GM18870 (cell line): ENCODE measurements at regions not wholly inside any gene's neighbourhood (a gene's known extent, or its start where the extent isn't known, plus 50 kb on each side); places are given as distances from the start of the nearest gene placed in this dataset.

ENCODE experiments used
- ATAC-seq: cut with Tn5 transposase; IDR thresholded peaks from one replicate; pipeline ENCODE4 v1.9.1; 2021; ENCODE audit warnings: moderate library complexity; ENCODE audit not compliant: unreplicated experiment

- no peak for ATAC-seq
Measured at GRCh38 chr7:94228223-94228622, 166.5 kb upstream of the COL1A2 start.

- no peak for ATAC-seq
Measured at GRCh38 chr7:94228678-94229077, 166.0 kb upstream of the COL1A2 start.

- no peak for ATAC-seq
Measured at GRCh38 chr7:94231305-94231704, 163.4 kb upstream of the COL1A2 start.

GRCh38 chr7:94236960-94237359 lies 157.7 kb upstream of the COL1A2 start:
- ATAC-seq = no peak

- no peak for ATAC-seq
Measured at GRCh38 chr7:94237417-94237816, 157.3 kb upstream of the COL1A2 start.

GRCh38 chr7:94239661-94240234 lies 154.9 kb upstream of the COL1A2 start:
- no peak for ATAC-seq

GRCh38 chr7:94240902-94241301 lies 153.8 kb upstream of the COL1A2 start:
- no peak for ATAC-seq

- ATAC-seq = no peak
Measured at GRCh38 chr7:94241402-94241925, 153.2 kb upstream of the COL1A2 start.

- ATAC-seq = no peak
Measured at GRCh38 chr7:94243066-94243711, 151.5 kb upstream of the COL1A2 start.

- ATAC-seq = no peak
Measured at GRCh38 chr7:94244760-94245159, 149.9 kb upstream of the COL1A2 start.

- no peak for ATAC-seq
Measured at GRCh38 chr7:94245500-94245899, 149.2 kb upstream of the COL1A2 start.

- ATAC-seq = no peak
Measured at GRCh38 chr7:94247970-94248369, 146.7 kb upstream of the COL1A2 start.

GRCh38 chr7:94249631-94250030 lies 145.1 kb upstream of the COL1A2 start:
- no peak for ATAC-seq

- ATAC-seq = no peak
Measured at GRCh38 chr7:94250124-94250523, 144.6 kb upstream of the COL1A2 start.

GRCh38 chr7:94250987-94251386 lies 143.7 kb upstream of the COL1A2 start:
- ATAC-seq = no peak

- no peak for ATAC-seq
Measured at GRCh38 chr7:94252124-94252523, 142.6 kb upstream of the COL1A2 start.

GRCh38 chr7:94252971-94253370 lies 141.7 kb upstream of the COL1A2 start:
- no peak for ATAC-seq

- ATAC-seq = no peak
Measured at GRCh38 chr7:94253686-94254085, 141.0 kb upstream of the COL1A2 start.

GRCh38 chr7:94258418-94259300 lies 136.0 kb upstream of the COL1A2 start:
- no peak for ATAC-seq

- ATAC-seq = no peak
Measured at GRCh38 chr7:94261067-94261466, 133.6 kb upstream of the COL1A2 start.

- ATAC-seq = no peak
Measured at GRCh38 chr7:94264756-94265155, 129.9 kb upstream of the COL1A2 start.

- no peak for ATAC-seq
Measured at GRCh38 chr7:94265456-94265855, 129.2 kb upstream of the COL1A2 start.
